ENCODE measurements at regions not wholly inside any gene's neighbourhood (a gene's known extent, or its start where the extent isn't known, plus 50 kb on each side); places are given as distances from the start of the nearest gene placed in this dataset.

- FAIRE-seq = peak; percentile 80
These were observed 205.2 kb upstream of the ROBO2 start for GRCh38 chr3:76834657-76835056.

DNA sequence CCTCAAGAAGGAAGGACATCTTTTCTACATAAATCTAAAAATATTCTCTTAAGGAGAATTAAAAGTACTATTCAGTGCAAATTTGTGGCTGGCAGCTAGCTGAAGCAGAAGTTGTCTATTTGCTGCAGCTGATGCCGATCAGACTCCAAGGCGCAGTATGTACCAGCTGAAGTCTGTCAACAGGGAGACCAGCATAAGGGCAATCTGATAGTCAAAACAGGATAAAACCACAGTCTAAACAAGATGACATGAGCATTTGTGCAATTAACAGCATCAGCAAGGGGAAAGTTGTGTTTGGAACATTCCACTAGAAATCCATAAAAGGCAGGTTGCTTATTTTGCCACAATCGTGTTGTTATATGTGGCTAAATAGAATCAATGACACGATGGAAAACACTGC lies 198.2 kb upstream of the ROBO2 start:
- FAIRE-seq = no peak

DNA sequence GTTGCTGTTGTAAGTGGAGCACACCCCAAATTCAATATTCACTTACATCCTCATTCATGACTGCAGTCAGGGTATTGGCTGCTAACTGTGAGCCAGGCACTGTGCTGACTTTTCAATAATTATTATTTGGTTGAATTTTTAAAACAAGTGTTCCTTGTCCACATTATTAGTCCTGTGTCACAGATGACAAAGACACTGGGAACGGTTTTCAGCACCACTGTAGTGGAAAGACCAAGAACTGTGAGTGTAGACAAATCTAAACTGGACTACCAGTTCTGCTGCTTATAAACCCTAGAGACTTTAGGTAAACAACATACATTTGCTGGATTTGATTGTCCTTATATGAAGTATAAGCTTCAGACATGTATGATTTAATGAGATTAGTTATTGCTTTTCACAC lies 197.7 kb upstream of the ROBO2 start:
- no peak for FAIRE-seq

DNA sequence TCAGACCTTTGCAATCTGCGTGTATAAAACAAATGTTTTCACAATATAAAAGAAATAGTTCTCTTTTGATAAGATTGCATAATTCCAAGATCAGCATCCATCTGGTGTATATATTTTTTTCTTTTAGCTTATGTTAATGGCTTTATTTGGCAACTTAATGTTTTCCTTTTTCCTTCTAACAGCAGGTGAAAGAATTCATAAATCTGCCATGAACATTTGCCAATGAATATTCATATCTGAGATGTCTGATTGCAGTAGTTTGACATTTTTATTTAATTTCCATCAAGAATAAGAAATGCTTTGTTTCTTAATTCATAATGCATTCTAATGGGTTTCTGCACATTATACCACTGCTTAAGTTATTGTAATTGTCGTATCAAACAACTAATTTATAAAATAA lies 184.4 kb upstream of the ROBO2 start:
- FAIRE-seq = no peak

DNA sequence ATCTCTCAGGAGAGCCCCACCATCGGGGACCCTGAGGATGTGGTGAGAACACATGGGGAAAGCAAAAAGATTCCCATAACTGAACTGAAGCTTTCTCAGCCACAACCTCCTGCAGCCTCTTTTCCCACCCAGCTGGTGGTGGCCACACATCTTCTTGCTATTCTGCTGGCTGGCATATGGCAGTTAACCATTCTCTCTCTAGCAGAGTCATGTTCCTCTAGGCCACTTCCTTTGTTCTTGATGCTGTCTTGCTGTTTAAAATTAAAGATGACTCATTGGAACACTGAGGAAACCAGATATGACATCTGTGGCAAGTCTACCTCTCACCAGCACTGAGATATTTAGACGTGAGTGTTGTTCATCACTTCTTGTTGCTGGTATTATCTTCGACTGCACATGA lies 180.3 kb upstream of the ROBO2 start:
- no peak for FAIRE-seq

- FAIRE-seq = no peak
These were observed 175.5 kb upstream of the ROBO2 start for GRCh38 chr3:76864355-76864754.

GRCh38 chr3:76866729-76867408 lies 173.0 kb upstream of the ROBO2 start:
- no peak for FAIRE-seq

DNA sequence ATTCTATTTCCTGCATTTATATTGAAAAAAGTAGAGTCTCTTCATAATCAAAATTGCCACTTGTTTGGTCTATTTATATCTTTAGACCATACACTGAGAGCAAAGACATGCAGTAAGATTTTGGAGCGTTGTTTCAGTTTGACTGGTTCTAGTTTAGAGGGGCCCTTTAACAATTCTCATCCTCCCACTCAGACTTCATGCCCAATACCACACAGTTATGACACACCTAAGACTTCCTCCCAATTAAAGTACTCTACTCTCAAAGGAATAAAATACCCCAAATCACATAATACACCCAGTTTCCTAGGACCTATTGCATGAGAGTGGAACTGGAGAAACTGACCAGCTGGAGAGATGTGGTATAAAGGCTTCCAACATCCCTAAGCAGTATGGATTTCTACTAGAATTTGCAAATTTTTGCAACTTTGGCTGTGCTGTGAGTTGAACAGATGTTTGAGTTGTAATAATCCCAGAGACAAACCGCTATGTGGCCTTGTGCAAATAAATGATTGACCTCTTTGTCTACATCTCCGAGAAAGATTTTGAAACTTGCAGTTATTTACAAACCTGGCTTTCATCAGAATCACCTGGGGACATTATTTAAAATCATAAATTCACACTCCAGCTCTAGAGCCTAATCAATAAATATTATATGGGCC lies 170.0 kb upstream of the ROBO2 start:
- FAIRE-seq = no peak

- no peak for FAIRE-seq
These were observed 168.2 kb upstream of the ROBO2 start for GRCh38 chr3:76871655-76872054.

- FAIRE-seq = no peak
These were observed 166.9 kb upstream of the ROBO2 start for GRCh38 chr3:76872999-76873398.

GRCh38 chr3:76873532-76874242 lies 166.2 kb upstream of the ROBO2 start:
- no peak for FAIRE-seq

- no peak for FAIRE-seq
These were observed 159.9 kb upstream of the ROBO2 start for GRCh38 chr3:76879959-76880358.

DNA sequence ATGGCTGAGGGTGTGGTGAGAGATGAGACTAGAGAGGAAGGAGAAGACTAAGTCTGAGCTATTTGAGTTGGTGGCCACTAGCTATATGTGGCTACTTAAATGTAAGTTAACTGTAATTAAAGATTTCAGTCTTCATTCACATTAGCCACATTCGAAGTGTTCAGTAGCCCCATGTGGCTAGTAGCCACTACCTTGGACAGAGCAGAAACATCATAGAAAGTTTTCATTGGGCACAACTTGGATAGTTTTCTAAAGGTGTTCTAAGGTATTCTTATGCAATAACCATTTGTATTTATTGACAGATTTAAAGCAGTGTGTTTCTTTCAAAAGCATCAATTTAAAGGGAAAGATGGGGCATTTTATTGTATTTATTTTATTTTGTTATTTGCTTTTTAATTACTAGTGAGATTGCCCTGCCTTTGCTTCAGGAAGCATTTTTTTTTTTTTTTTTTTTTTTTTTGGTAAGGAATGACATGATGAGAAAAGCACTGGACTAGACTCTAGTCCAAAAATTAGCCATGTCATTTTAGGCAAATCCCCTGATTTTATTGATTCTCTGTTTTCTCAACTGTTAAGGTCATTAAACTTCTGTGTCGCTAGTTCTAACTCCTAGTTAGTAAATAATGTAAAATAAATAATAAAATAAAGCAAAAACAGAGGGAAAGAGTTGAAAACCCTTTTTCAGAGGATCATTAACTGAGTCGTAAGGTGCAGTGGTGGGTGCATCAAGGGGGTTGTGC lies 153.0 kb upstream of the ROBO2 start:
- FAIRE-seq = no peak

DNA sequence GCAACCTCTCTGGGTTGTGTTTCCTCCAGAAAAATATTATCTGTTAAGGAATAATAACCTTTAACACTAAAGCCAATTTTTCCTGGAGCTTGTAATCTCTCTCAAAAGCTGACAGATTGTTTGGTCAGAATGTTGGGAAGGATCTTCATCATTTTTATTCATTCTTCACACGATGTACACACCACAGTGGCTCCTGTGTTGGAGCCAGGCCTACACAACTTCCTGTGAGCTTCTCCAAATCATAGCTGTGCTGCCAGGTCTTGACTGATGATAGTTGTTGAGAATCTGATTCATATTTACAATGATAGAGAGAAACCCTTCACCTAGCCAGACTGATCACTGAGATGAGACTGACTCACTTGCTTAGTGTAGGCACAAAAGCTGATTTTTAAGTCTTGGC lies 151.0 kb upstream of the ROBO2 start:
- no peak for FAIRE-seq

DNA sequence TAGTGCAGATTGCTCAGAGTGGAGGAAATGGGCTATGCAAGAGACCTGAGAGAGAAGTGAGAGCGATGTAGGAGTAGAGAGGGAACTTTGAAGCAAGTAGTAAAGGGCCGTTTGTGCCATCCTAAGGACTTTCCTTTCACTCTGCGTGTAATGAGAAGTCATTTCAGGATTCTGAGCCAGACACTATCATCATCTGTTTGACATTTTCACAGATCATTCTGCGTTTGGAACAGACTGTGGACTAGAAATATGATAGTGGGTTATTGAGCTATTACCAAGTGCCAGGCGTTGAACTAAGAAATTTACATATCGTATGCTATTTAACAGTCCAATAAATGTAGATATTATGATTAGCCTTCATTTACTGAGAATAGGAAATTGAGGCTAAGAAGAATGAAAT lies 150.0 kb upstream of the ROBO2 start:
- no peak for FAIRE-seq

DNA sequence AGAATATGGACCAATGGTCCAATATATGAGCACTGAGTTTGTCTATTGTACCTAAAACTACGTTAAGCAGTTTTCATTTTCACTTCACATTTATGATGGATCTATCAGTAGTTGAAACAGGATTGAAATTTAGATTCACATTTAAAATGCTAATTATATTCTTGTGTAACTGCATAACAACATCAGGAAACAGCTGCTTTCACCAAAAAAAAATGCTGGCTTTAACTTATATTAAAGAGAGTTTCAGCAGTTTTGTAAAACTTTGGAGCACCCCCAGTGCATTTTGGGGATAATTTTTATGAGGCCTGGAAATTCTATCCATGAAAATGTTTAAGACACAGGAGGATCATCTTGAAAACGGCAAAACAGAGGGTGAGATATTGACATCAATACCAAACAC lies 142.8 kb upstream of the ROBO2 start:
- FAIRE-seq = no peak

GRCh38 chr3:76900596-76900995 lies 139.3 kb upstream of the ROBO2 start:
- no peak for FAIRE-seq

GRCh38 chr3:76908156-76908555 lies 131.7 kb upstream of the ROBO2 start:
- peak; percentile 41 for FAIRE-seq

- FAIRE-seq = no peak
These were observed 127.0 kb upstream of the ROBO2 start for GRCh38 chr3:76912841-76913383.

GRCh38 chr3:76917436-76917835 lies 122.5 kb upstream of the ROBO2 start:
- FAIRE-seq = no peak

- FAIRE-seq = no peak
These were observed 119.4 kb upstream of the ROBO2 start for GRCh38 chr3:76920511-76920910.

DNA sequence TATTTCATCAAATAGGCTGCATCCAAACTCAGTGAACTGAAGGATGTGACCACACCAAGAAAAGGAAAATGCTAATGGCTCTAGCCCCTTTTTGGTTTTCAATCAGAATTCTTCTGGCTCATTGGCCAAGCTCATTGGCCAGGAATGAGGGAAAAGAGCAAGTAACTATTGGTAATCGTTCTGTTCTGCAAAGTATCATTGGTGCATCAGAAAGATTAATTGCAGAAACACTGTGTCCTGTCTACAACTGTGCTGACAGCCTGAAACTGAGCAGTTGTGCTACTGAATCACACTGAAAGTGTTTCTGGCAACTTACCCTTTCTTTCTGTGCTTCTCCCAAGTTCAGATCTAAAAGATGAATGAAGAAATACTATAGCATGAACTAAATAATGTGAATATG lies 116.4 kb upstream of the ROBO2 start:
- no peak for FAIRE-seq

DNA sequence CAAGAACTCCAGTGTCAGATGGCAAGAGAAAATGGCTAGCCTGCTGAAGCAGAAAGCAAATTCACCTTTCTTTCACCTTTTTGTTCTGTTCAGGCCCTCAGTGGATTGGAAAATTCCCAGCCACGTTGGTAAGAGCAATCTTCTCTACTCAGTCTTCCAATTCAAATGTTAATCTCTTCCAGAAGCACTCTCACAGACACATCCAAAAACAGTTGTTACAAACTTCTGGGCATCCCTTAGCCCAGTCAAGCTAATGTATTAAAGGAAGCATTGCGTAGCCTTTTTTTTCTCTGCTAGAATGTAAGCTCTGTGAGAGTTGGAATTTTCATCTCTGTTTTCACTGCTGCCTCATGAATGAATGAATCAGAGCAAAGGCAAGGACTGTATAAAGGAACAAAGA lies 109.2 kb upstream of the ROBO2 start:
- FAIRE-seq = no peak

Data from endometrium (tissue), 2 donors.